Neural cell (in vitro differentiated cells): ENCODE measurements at regions not wholly inside any gene's neighbourhood (a gene's known extent, or its start where the extent isn't known, plus 50 kb on each side); places are given as distances from the start of the nearest gene placed in this dataset.

Experiments
- H2AFZ ChIP-seq: fragments of 200-600, 300-800 bp; sonication (generic), shearing (Covaris generic); 2 replicates; pipeline ENCODE4 v1.6.0; 2014; ENCODE audit warnings: low read depth, mild to moderate bottlenecking, antibody characterized with exemption, low read length, moderate library complexity
- H3F3A ChIP-seq: fragments of 200-600 bp; shearing (Covaris generic); 2 replicates; pipeline ENCODE4 v1.6.1; 2016; ENCODE audit warnings: mild to moderate bottlenecking, moderate library complexity, mixed read lengths, antibody characterized with exemption, low read length; ENCODE audit not compliant: insufficient read depth, poor library complexity, severe bottlenecking
- H3K27ac ChIP-seq: fragments of 200-600, 300-800 bp; sonication (generic), shearing (Covaris generic); 2 replicates; pipeline ENCODE4 v1.5.1; 2014; ENCODE audit warnings: mild to moderate bottlenecking, low read length, moderate library complexity
- H3K27me3 ChIP-seq: fragments of 300-800, 200-600 bp; sonication (generic), shearing (Covaris generic); 2 replicates; pipeline ENCODE4 v1.6.0; 2014; ENCODE audit warnings: mild to moderate bottlenecking, low read depth, low read length, moderate library complexity; ENCODE audit not compliant: insufficient read depth
- H3K36me3 ChIP-seq: fragments of 300-800, 200-600 bp; sonication (generic), shearing (Covaris generic); 2 replicates; pipeline ENCODE4 v1.5.1; 2014; ENCODE audit warnings: mild to moderate bottlenecking, antibody characterized with exemption, low read length, moderate library complexity; ENCODE audit not compliant: insufficient read depth
- H3K4me2 ChIP-seq: fragments of 300-800, 200-600 bp; sonication (generic), shearing (Covaris generic); 2 replicates; pipeline ENCODE4 v1.6.0; 2014; ENCODE audit warnings: mild to moderate bottlenecking, low read length
- H3K4me3 ChIP-seq: fragments of 300-800, 200-600 bp; sonication (generic), shearing (Covaris generic); 2 replicates; pipeline ENCODE4 v1.5.1; 2014; ENCODE audit warnings: mild to moderate bottlenecking, low read length, moderate library complexity
- H3K79me2 ChIP-seq: fragments of 200-600 bp; shearing (Covaris generic); replicated peaks from 2 replicates; pipeline ENCODE4 v1.6.0; 2014; ENCODE audit warnings: mild to moderate bottlenecking, low read length, moderate library complexity; ENCODE audit not compliant: insufficient read depth
- H3K9ac ChIP-seq: fragments of 300-800, 200-600 bp; sonication (generic), shearing (Covaris generic); 2 replicates; pipeline ENCODE4 v1.6.1; 2016; ENCODE audit warnings: mild to moderate bottlenecking, low read length, mixed read lengths
- H3K9me2 ChIP-seq: fragments of 200-600 bp; shearing (Covaris generic); 2 replicates; pipeline ENCODE4 v1.6.1; 2016; ENCODE audit warnings: mild to moderate bottlenecking, low read length, mixed read lengths; ENCODE audit not compliant: insufficient read depth
- H3K9me3 ChIP-seq: fragments of 200-600, 300-800 bp; sonication (generic), shearing (Covaris generic); 2 replicates; pipeline ENCODE4 v1.6.1; 2016; ENCODE audit warnings: mild to moderate bottlenecking, mixed run types, low read length, moderate library complexity, mixed read lengths
- H4K20me1 ChIP-seq: fragments of 200-600 bp; shearing (Covaris generic); 2 replicates; pipeline ENCODE4 v1.6.1; 2016; ENCODE audit warnings: mild to moderate bottlenecking, mixed run types; ENCODE audit not compliant: insufficient read depth
- EP300 ChIP-seq: fragments of 450-650 bp; conservative IDR thresholded peaks from 2 replicates; pipeline ENCODE4 v1.6.1; 2014; ENCODE audit warnings: antibody characterized with exemption, mild to moderate bottlenecking, moderate library complexity; ENCODE audit not compliant: poor library complexity, severe bottlenecking
- EZH2 ChIP-seq: fragments of 200-600, 300-800 bp; shearing (Covaris generic), sonication (generic); IDR thresholded peaks from 2 replicates; pipeline ENCODE4 v1.6.1; 2014; ENCODE audit warnings: antibody characterized with exemption, low read length, borderline replicate concordance, mild to moderate bottlenecking; ENCODE audit not compliant: insufficient read depth, poor library complexity, severe bottlenecking
- MXI1 ChIP-seq: fragments of 450-650 bp; conservative IDR thresholded peaks from 2 replicates; pipeline ENCODE4 v1.6.1; 2014; ENCODE audit warnings: antibody characterized with exemption, mild to moderate bottlenecking; ENCODE audit not compliant: poor library complexity, severe bottlenecking
- POLR2AphosphoS5 ChIP-seq: IDR thresholded peaks from 2 replicates; pipeline ENCODE4 v1.6.1; 2012
- RAD21 ChIP-seq: fragments of 450-650 bp; conservative IDR thresholded peaks from 2 replicates; pipeline ENCODE4 v1.6.1; 2014; ENCODE audit warnings: antibody characterized with exemption, mild to moderate bottlenecking, moderate library complexity
- SMC3 ChIP-seq: fragments of 450-650 bp; conservative IDR thresholded peaks from 2 replicates; pipeline ENCODE4 v1.6.1; 2014; ENCODE audit warnings: antibody characterized with exemption, mild to moderate bottlenecking, moderate library complexity; ENCODE audit not compliant: poor library complexity
- TAF1 ChIP-seq: IDR thresholded peaks from 2 replicates; pipeline ENCODE4 v1.6.1; 2012; ENCODE audit warnings: low read depth
- TF ChIP-seq, protein P1 (sequence below): fragments of 450-650 bp; IDR thresholded peaks from 2 replicates; pipeline ENCODE4 v1.5.1; 2014; ENCODE audit warnings: antibody characterized with exemption, mild to moderate bottlenecking, moderate library complexity; ENCODE audit not compliant: poor library complexity, severe bottlenecking
- TF ChIP-seq, protein P2 (sequence below): IDR thresholded peaks from 2 replicates; pipeline ENCODE4 v1.6.1; 2012; ENCODE audit warnings: borderline replicate concordance

DNA sequence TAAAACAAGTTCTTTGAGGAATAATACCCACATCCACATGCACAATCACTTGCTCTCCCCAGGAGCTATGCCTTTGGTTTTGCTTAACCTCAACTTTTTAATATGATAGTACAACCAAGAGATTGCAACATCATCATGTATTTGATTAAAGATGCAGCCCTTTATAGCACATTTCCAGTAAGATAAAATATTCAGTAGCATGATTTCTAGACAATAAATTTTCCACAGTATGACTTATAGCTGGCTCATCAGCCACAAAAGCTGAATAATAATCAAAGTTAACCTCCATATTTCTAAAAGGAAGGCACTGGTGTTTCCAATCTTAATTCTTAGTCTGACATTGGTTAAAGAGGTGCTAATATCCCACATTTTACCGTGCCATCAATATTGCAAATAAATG, 622.5 kb downstream of the TBL1XR1 start:
- Histone ChIP-seq H3K4me3 (no peak overlapping the region), H3K36me3 (no peaks in the 10 kb centered on the region), H3K9me2 (no peaks in the 10 kb centered on the region), H3K4me2 (no peak overlapping the region), H3K27ac (no peak overlapping the region), H3K27me3 (no peaks in the 10 kb centered on the region), H3F3A (no peaks in the 10 kb centered on the region), H2AFZ (no peak overlapping the region), H3K9me3 (no peaks in the 10 kb centered on the region), H3K79me2 (no peaks in the 10 kb centered on the region), H4K20me1 (no peaks in the 10 kb centered on the region), H3K9ac (no peak overlapping the region)
- TF ChIP-seq TAF1: no peak
- TF ChIP-seq, protein P1, sequence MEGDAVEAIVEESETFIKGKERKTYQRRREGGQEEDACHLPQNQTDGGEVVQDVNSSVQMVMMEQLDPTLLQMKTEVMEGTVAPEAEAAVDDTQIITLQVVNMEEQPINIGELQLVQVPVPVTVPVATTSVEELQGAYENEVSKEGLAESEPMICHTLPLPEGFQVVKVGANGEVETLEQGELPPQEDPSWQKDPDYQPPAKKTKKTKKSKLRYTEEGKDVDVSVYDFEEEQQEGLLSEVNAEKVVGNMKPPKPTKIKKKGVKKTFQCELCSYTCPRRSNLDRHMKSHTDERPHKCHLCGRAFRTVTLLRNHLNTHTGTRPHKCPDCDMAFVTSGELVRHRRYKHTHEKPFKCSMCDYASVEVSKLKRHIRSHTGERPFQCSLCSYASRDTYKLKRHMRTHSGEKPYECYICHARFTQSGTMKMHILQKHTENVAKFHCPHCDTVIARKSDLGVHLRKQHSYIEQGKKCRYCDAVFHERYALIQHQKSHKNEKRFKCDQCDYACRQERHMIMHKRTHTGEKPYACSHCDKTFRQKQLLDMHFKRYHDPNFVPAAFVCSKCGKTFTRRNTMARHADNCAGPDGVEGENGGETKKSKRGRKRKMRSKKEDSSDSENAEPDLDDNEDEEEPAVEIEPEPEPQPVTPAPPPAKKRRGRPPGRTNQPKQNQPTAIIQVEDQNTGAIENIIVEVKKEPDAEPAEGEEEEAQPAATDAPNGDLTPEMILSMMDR: no peak
- no peak for TF ChIP-seq EP300
- no peak for TF ChIP-seq RAD21
- no peak for TF ChIP-seq EZH2
- TF ChIP-seq MXI1: no peak
- TF ChIP-seq POLR2AphosphoS5: no peak
- TF ChIP-seq SMC3: no peak
- TF ChIP-seq, protein P2, sequence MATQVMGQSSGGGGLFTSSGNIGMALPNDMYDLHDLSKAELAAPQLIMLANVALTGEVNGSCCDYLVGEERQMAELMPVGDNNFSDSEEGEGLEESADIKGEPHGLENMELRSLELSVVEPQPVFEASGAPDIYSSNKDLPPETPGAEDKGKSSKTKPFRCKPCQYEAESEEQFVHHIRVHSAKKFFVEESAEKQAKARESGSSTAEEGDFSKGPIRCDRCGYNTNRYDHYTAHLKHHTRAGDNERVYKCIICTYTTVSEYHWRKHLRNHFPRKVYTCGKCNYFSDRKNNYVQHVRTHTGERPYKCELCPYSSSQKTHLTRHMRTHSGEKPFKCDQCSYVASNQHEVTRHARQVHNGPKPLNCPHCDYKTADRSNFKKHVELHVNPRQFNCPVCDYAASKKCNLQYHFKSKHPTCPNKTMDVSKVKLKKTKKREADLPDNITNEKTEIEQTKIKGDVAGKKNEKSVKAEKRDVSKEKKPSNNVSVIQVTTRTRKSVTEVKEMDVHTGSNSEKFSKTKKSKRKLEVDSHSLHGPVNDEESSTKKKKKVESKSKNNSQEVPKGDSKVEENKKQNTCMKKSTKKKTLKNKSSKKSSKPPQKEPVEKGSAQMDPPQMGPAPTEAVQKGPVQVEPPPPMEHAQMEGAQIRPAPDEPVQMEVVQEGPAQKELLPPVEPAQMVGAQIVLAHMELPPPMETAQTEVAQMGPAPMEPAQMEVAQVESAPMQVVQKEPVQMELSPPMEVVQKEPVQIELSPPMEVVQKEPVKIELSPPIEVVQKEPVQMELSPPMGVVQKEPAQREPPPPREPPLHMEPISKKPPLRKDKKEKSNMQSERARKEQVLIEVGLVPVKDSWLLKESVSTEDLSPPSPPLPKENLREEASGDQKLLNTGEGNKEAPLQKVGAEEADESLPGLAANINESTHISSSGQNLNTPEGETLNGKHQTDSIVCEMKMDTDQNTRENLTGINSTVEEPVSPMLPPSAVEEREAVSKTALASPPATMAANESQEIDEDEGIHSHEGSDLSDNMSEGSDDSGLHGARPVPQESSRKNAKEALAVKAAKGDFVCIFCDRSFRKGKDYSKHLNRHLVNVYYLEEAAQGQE: no peak

DNA sequence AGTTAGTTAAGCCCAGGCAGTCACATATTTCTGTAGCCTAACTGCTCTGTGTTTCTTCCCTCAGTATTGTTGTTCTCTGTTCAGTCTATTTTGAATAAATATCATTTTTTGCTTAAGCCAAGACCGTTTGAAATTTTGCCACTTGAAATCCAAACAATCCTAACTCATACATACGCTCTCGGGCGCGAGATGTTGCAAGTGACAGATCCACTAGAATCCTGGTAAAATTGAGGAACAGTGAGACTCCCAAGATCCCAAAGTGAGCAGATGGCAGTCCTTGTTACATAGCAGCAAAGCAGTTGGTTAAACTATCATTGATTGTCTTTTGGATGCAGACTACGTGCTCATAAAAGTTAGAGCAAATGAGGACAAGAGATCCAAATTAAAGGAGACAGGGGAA, 625.4 kb downstream of the TBL1XR1 start:
- Histone ChIP-seq H3K4me3 (no peak overlapping the region), H3K36me3 (no peaks in the 10 kb centered on the region), H3K27ac (no peak overlapping the region), H4K20me1 (no peaks in the 10 kb centered on the region), H3K79me2 (no peaks in the 10 kb centered on the region), H2AFZ (no peak overlapping the region), H3K9ac (no peak overlapping the region), H3K27me3 (no peaks in the 10 kb centered on the region), H3K9me2 (no peaks in the 10 kb centered on the region), H3K4me2 (no peak overlapping the region), H3F3A (no peaks in the 10 kb centered on the region), H3K9me3 (no peaks in the 10 kb centered on the region)
- TF ChIP-seq, protein P2: no peak
- TF ChIP-seq TAF1 (no peak), MXI1 (no peak), POLR2AphosphoS5 (no peak), RAD21 (no peak)
- TF ChIP-seq, protein P1: no peak
